GM12878 (cell line): ENCODE measurements at regions not wholly inside any gene's neighbourhood (a gene's known extent, or its start where the extent isn't known, plus 50 kb on each side); places are given as distances from the start of the nearest gene placed in this dataset.

ENCODE experiments used
- ATAC-seq: fragments of 200-7000 bp; cut with Tn5 transposase; 3 replicates; pipeline ENCODE4 v1.9.1; 2020; ENCODE audit warnings: mild to moderate bottlenecking, moderate library complexity
- BruUV-seq: library from RNA; stranded (reverse); fragments of 400-500 nt; replicated peaks from 2 replicates; lab custom pipeline; 2021; lab: Mats Ljungman, UMichigan
- CTCF ChIA-PET: fragments of 300-600 bp; sonication (Branson Sonifier 250); formaldehyde crosslinking; extraction: SDS; loops from one replicate; lab custom pipeline; 2021; ENCODE audit warnings: inconsistent platforms; lab: Yijun Ruan, JAX
- POLR2A ChIA-PET: fragments of 350-600 bp; formaldehyde crosslinking; extraction: SDS; loops from one replicate; lab custom pipeline; 2021; ENCODE audit warnings: inconsistent platforms; lab: Charles Lee
- RAD21 ChIA-PET: fragments of 300-600 bp; sonication (Branson Sonifier 250); formaldehyde crosslinking; loops from one replicate; lab custom pipeline; 2023; ENCODE audit warnings: antibody characterized with exemption; ENCODE audit not compliant: unreplicated experiment; lab: Charles Lee
- SMC1A ChIA-PET: fragments of 300-600 bp; sonication (Branson Sonifier 250); formaldehyde crosslinking; loops from one replicate; lab custom pipeline; 2023; ENCODE audit not compliant: unreplicated experiment, uncharacterized antibody; lab: Charles Lee
- DNase-seq: peaks from one replicate; pipeline ENCODE4 v3.0.0-alpha.2; 2011; ENCODE audit warnings: low read depth, low spot score
- FAIRE-seq: peaks from 3 replicates; lab custom pipeline; 2011; peaks lifted over from hg19 to GRCh38; lab: Jason Lieb, UNC
- H2AFZ ChIP-seq: 2 replicates; pipeline ENCODE4 v1.6.0; 2011; ENCODE audit warnings: low read depth, low read length, control low read depth; ENCODE audit not compliant: control insufficient read depth
- H3K27ac ChIP-seq: 2 replicates; pipeline ENCODE4 v1.5.1; 2011; ENCODE audit warnings: control low read depth; ENCODE audit not compliant: control insufficient read depth, insufficient read depth
- H3K27me3 ChIP-seq, 2 experiments: replicated peaks in 1 of 2; 2 replicates each; pipeline versions ENCODE4 v1.6.0 to v1.6.1; 2011; ENCODE audit warnings: low read length in 1 of 2; ENCODE audit not compliant: control insufficient read depth in 2 of 2, insufficient read depth in 2 of 2
- H3K36me3 ChIP-seq, 2 experiments: 2 replicates each; pipeline ENCODE4 v1.5.1; 2011; ENCODE audit warnings: low read length in 1 of 2; ENCODE audit not compliant: control insufficient read depth in 2 of 2, insufficient read depth in 2 of 2
- H3K4me1 ChIP-seq: 2 replicates; pipeline ENCODE4 v1.6.1; 2011; ENCODE audit warnings: mild to moderate bottlenecking, low read length, moderate library complexity, mixed read lengths; ENCODE audit not compliant: control insufficient read depth, insufficient read depth
- H3K4me2 ChIP-seq: 2 replicates; pipeline ENCODE4 v1.6.0; 2011; ENCODE audit warnings: control low read depth; ENCODE audit not compliant: control insufficient read depth, insufficient read depth
- H3K4me3 ChIP-seq: fragments of 200-600 bp; sonication (generic); 2 replicates; pipeline ENCODE4 v1.5.1; 2016
- H3K79me2 ChIP-seq: 2 replicates; pipeline ENCODE4 v1.6.0; 2011; ENCODE audit warnings: low read length; ENCODE audit not compliant: control insufficient read depth, insufficient read depth
- H3K9ac ChIP-seq: 2 replicates; pipeline ENCODE4 v1.8.0; 2011; ENCODE audit warnings: low read length, control low read depth, mixed read lengths; ENCODE audit not compliant: control insufficient read depth, insufficient read depth
- H3K9me3 ChIP-seq: replicated peaks from 3 replicates; pipeline ENCODE4 v1.5.1; 2011; ENCODE audit warnings: mild to moderate bottlenecking, low read length; ENCODE audit not compliant: control insufficient read depth, insufficient read depth
- H4K20me1 ChIP-seq: 2 replicates; pipeline ENCODE4 v1.6.0; 2011; ENCODE audit not compliant: control insufficient read depth, insufficient read depth
- CBFB ChIP-seq: IDR thresholded peaks from 2 replicates; pipeline ENCODE4 v1.6.1; 2016; ENCODE audit warnings: antibody characterized with exemption, low read depth
- CHD1 ChIP-seq: IDR thresholded peaks from 2 replicates; pipeline ENCODE4 v1.6.1; 2012; ENCODE audit warnings: low read depth, low read length, improper control_type of control experiment
- CHD4 ChIP-seq: fragments of 200-600 bp; sonication (generic); IDR thresholded peaks from 2 replicates; pipeline ENCODE4 v1.6.1; 2016; ENCODE audit warnings: mild to moderate bottlenecking
- FOS ChIP-seq: IDR thresholded peaks from 3 replicates; pipeline ENCODE4 v1.6.1; 2011; ENCODE audit warnings: borderline replicate concordance; ENCODE audit not compliant: insufficient read length; ENCODE audit errors: extremely low read depth
- HDAC6 ChIP-seq: fragments of 200-600 bp; sonication (generic); IDR thresholded peaks from one replicate; pipeline ENCODE4 v1.8.0; 2017; ENCODE audit warnings: antibody characterized with exemption; ENCODE audit not compliant: unreplicated experiment
- IRF5 ChIP-seq: fragments of 450-650 bp; IDR thresholded peaks from 2 replicates; pipeline ENCODE4 v1.6.1; 2017; ENCODE audit warnings: borderline replicate concordance
- JUND ChIP-seq: IDR thresholded peaks from 2 replicates; pipeline ENCODE4 v1.6.1; 2012; ENCODE audit warnings: low read depth, mild to moderate bottlenecking, low read length, improper control_type of control experiment, moderate library complexity
- LARP7 ChIP-seq: fragments of 450-650 bp; IDR thresholded peaks from 2 replicates; pipeline ENCODE4 v1.6.1; 2017; ENCODE audit warnings: mild to moderate bottlenecking
- MLLT1 ChIP-seq: fragments of 450-650 bp; IDR thresholded peaks from 2 replicates; pipeline ENCODE4 v1.6.1; 2016; ENCODE audit warnings: mild to moderate bottlenecking
- RBBP5 ChIP-seq: fragments of 200-600 bp; sonication (generic); conservative IDR thresholded peaks from 2 replicates; pipeline ENCODE4 v1.6.1; 2016
- REST ChIP-seq: IDR thresholded peaks from 2 replicates; pipeline ENCODE4 v1.6.1; 2012; ENCODE audit warnings: mild to moderate bottlenecking, low read depth, low read length
- SREBF1 ChIP-seq: IDR thresholded peaks from 2 replicates; pipeline ENCODE4 v1.6.1; 2012; ENCODE audit warnings: mild to moderate bottlenecking, low read length
- TCF7 ChIP-seq: IDR thresholded peaks from 2 replicates; pipeline ENCODE4 v1.6.1; 2014; ENCODE audit warnings: antibody characterized with exemption, borderline replicate concordance
- YY1 ChIP-seq: IDR thresholded peaks from 2 replicates; pipeline ENCODE4 v1.6.1; 2011; ENCODE audit warnings: low read depth, mild to moderate bottlenecking, low read length
- WGBS: methylation state at CpG from one replicate; pipeline ENCODE4 v1.1.6; 2016; ENCODE audit warnings: low lambda C conversion rate; ENCODE audit not compliant: insufficient replicate concordance, insufficient coverage; ENCODE audit errors: missing lambda C conversion rate; 5-methylcytosine and 5-hydroxymethylcytosine counted together
- in situ Hi-C: fragments of 300-500 bp; cut with MboI; formaldehyde crosslinking; loops from 9 replicates; pipeline ENCODE4 v1.14.3; 2018; ENCODE audit warnings: mixed read lengths
- intact Hi-C: fragments of 100-400 bp; cut with micrococcal nuclease; formaldehyde crosslinking; loops from one replicate; pipeline ENCODE4 v1.14.2; 2022; ENCODE audit not compliant: unreplicated experiment

GRCh38 chr19:31167690-31168089 is 181.5 kb downstream of the TSHZ3 start:
- 15% methylated on average over 8 of the region's 8 CpGs for WGBS

More at GRCh38 chr19:31167690-31168089, 181.5 kb downstream of the TSHZ3 start:
- no peak overlapping the region for H3K4me3 ChIP-seq
- no TSS peak for BruUV-seq
- intact Hi-C loops = no loop called here
- H3K9ac ChIP-seq = no peak overlapping the region
- ChIA-PET CTCF (interaction anchor here (1.4 kb wide), 1 partner anchor 36 kb away, joined by 3 read pairs; no protein-coding TSS in a partner anchor), POLR2A (no interaction called here), SMC1A (no interaction called here), RAD21 (no interaction called here)
- H3K36me3 ChIP-seq = no peaks in the 10 kb centered on the region
- in situ Hi-C loops = no loop called here
- TF ChIP-seq CBFB (no peak), RBBP5 (no peak), TCF7 (no peak), SREBF1 (no peak), REST (no peak), IRF5 (no peak), CHD4 (no peak), LARP7 (no peak), MLLT1 (no peak), JUND (no peak), YY1 (no peak), HDAC6 (no peak), FOS (no peak), CHD1 (no peak)
- FAIRE-seq (no peak), DNase-seq (no peak), ATAC-seq (no peak)
- H3K4me1 ChIP-seq = no peaks in the 10 kb centered on the region
- no peak overlapping the region for H2AFZ ChIP-seq
- H4K20me1 ChIP-seq = no peaks in the 10 kb centered on the region
- no peak overlapping the region for H3K27ac ChIP-seq
- H3K27me3 ChIP-seq = no peaks in the 10 kb centered on the region
- H3K9me3 ChIP-seq = no peaks in the 10 kb centered on the region; the same call in 2 of the 3 replicates
- no peaks in the 10 kb centered on the region for H3K79me2 ChIP-seq
- H3K4me2 ChIP-seq = no peak overlapping the region
